ENCODE measurements at regions not wholly inside any gene's neighbourhood (a gene's known extent, or its start where the extent isn't known, plus 50 kb on each side); places are given as distances from the start of the nearest gene placed in this dataset.

GRCh38 chr13:94800423-94800822 is 88.1 kb upstream of the SOX21 start:
- no peak for TF ChIP-seq POLR2A (IDR thresholded peaks at IDR 0.05)
- TF ChIP-seq, protein P1, sequence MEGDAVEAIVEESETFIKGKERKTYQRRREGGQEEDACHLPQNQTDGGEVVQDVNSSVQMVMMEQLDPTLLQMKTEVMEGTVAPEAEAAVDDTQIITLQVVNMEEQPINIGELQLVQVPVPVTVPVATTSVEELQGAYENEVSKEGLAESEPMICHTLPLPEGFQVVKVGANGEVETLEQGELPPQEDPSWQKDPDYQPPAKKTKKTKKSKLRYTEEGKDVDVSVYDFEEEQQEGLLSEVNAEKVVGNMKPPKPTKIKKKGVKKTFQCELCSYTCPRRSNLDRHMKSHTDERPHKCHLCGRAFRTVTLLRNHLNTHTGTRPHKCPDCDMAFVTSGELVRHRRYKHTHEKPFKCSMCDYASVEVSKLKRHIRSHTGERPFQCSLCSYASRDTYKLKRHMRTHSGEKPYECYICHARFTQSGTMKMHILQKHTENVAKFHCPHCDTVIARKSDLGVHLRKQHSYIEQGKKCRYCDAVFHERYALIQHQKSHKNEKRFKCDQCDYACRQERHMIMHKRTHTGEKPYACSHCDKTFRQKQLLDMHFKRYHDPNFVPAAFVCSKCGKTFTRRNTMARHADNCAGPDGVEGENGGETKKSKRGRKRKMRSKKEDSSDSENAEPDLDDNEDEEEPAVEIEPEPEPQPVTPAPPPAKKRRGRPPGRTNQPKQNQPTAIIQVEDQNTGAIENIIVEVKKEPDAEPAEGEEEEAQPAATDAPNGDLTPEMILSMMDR (IDR thresholded peaks at IDR 0.05 in 8 of 11, conservative IDR thresholded peaks at IDR 0.05 in 3 of 11) = no peak
- TF ChIP-seq POLR2AphosphoS5 (IDR thresholded peaks at IDR 0.05) = no peak

Measured in spleen (tissue), 7 donors.